ENCODE measurements at regions not wholly inside any gene's neighbourhood (a gene's known extent, or its start where the extent isn't known, plus 50 kb on each side); places are given as distances from the start of the nearest gene placed in this dataset.
"Not testable (repeated sequence)": the region's sequence is repeated elsewhere in the genome, so short reads cannot be mapped to it uniquely, and the experiment has no call there.

DNA sequence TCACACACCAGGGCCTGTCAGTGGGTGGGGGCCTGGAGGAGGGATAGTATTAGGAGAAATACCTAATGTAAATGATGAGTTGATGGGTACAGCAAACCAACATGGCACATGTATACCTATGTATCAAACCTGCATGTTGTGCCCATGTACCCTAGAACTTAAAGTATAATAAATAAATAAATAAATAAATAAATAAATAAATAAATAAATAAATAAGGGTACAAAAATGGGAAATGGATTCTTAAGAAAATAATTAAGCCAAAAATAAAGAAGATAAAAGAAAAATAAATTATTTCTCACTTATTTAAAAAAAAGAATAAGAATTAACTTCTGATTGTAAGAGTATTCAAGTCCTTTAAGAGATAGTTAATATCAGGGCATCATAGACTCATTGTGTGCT is 117.3 kb upstream of the API5 start:
- TF ChIP-seq POLR2AphosphoS2 (IDR thresholded peaks at IDR 0.05; ENCODE audit: low read depth, low read length); SETDB1 (CRISPR knock-in tag; IDR thresholded peaks at IDR 0.05; ENCODE audit: borderline replicate concordance); ZMYM2 (CRISPR knock-in tag; IDR thresholded peaks at IDR 0.05); CTCF (CRISPR knock-in tag; IDR thresholded peaks at IDR 0.05); ATF1 (CRISPR knock-in tag; IDR thresholded peaks at IDR 0.05); CCDC6 (CRISPR knock-in tag; IDR thresholded peaks at IDR 0.05); NFYB (CRISPR knock-in tag; IDR thresholded peaks at IDR 0.05); TCF7L2 (IDR thresholded peaks at IDR 0.05; ENCODE audit: low read depth, low read length); CCAR2 (optimal IDR thresholded peaks at IDR 0.05; ENCODE audit: low read depth, low read length); CHD2 (IDR thresholded peaks at IDR 0.05; ENCODE audit: low read depth, low read length); ZNF564 (CRISPR knock-in tag; IDR thresholded peaks at IDR 0.05); ZNF644 (CRISPR knock-in tag; IDR thresholded peaks at IDR 0.05; ENCODE audit: low read depth); ZNF101 (CRISPR knock-in tag; IDR thresholded peaks at IDR 0.05; ENCODE audit: borderline replicate concordance, low read depth): not testable (repeated sequence)
- TF ChIP-seq, protein P1, sequence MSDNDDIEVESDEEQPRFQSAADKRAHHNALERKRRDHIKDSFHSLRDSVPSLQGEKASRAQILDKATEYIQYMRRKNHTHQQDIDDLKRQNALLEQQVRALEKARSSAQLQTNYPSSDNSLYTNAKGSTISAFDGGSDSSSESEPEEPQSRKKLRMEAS (IDR thresholded peaks at IDR 0.05) = not testable (repeated sequence)
